GM23338 (cell line): ENCODE measurements at regions not wholly inside any gene's neighbourhood (a gene's known extent, or its start where the extent isn't known, plus 50 kb on each side); places are given as distances from the start of the nearest gene placed in this dataset.
A peak's percentile ranks its signal among the peaks of the same experiment; 100 is the strongest.
"Not testable (repeated sequence)": the region's sequence is repeated elsewhere in the genome, so short reads cannot be mapped to it uniquely, and the experiment has no call there.

ENCODE experiments used
- ATAC-seq: fragments of 200-7000 bp; cut with Tn5 transposase; 3 replicates; pipeline ENCODE4 v1.9.1; 2020
- DNase-seq: peaks from one replicate; pipeline ENCODE4 v3.0.0-alpha.2; 2015; ENCODE audit warnings: low spot score
- H2AFZ ChIP-seq: fragments of 200-600 bp; sonication (generic); 2 replicates; pipeline ENCODE4 v1.8.0; 2016; ENCODE audit warnings: antibody characterized with exemption, mild to moderate bottlenecking, moderate library complexity
- H3F3A ChIP-seq: fragments of 200-600 bp; sonication (generic); replicated peaks from 2 replicates; pipeline ENCODE4 v1.8.0; 2017; ENCODE audit warnings: antibody characterized with exemption, mixed run types, low read depth
- H3K27ac ChIP-seq: fragments of 200-600 bp; sonication (generic); 2 replicates; pipeline ENCODE4 v1.6.1; 2016; ENCODE audit warnings: low read depth
- H3K27me3 ChIP-seq: fragments of 200-600 bp; sonication (generic); 2 replicates; pipeline ENCODE4 v1.8.0; 2016; ENCODE audit warnings: mild to moderate bottlenecking, mixed run types, moderate library complexity; ENCODE audit not compliant: insufficient read depth
- H3K36me3 ChIP-seq: fragments of 200-600 bp; sonication (generic); 2 replicates; pipeline ENCODE4 v1.8.0; 2016; ENCODE audit warnings: mild to moderate bottlenecking; ENCODE audit not compliant: insufficient read depth
- H3K4me1 ChIP-seq: fragments of 200-600 bp; sonication (generic); 2 replicates; pipeline ENCODE4 v1.8.0; 2016; ENCODE audit warnings: mild to moderate bottlenecking, moderate library complexity; ENCODE audit not compliant: insufficient read depth
- H3K4me2 ChIP-seq: fragments of 200-600 bp; sonication (generic); 2 replicates; pipeline ENCODE4 v1.7.1; 2017; ENCODE audit warnings: mixed run types
- H3K4me3 ChIP-seq: fragments of 200-600 bp; sonication (generic); 2 replicates; pipeline ENCODE4 v1.6.1; 2016; ENCODE audit warnings: mixed run types
- H3K79me2 ChIP-seq: fragments of 200-600 bp; sonication (generic); replicated peaks from 2 replicates; pipeline ENCODE4 v1.8.0; 2017; ENCODE audit warnings: mild to moderate bottlenecking; ENCODE audit not compliant: insufficient read depth
- H3K9me2 ChIP-seq: fragments of 200-600 bp; sonication (generic); 2 replicates; pipeline ENCODE4 v1.8.0; 2017; ENCODE audit not compliant: insufficient read depth
- H4K20me1 ChIP-seq: fragments of 200-600 bp; sonication (generic); replicated peaks from 2 replicates; pipeline ENCODE4 v1.8.0; 2017; ENCODE audit warnings: mild to moderate bottlenecking; ENCODE audit not compliant: insufficient read depth
- H3K27ac Mint-ChIP-seq: 2 replicates; pipeline ENCODE4 v1.8.0; 2020; ENCODE audit warnings: inconsistent platforms, mild to moderate bottlenecking, moderate library complexity, mixed read lengths
- H3K27me3 Mint-ChIP-seq: 3 replicates; pipeline ENCODE4 v1.8.0; 2022; ENCODE audit warnings: low read depth, mild to moderate bottlenecking, moderate library complexity, mixed read lengths, inconsistent platforms; ENCODE audit not compliant: insufficient read depth, poor library complexity
- H3K36me3 Mint-ChIP-seq: 3 replicates; pipeline ENCODE4 v1.8.0; 2021; ENCODE audit warnings: low read depth, mild to moderate bottlenecking, inconsistent platforms, moderate library complexity, mixed read lengths
- H3K4me1 Mint-ChIP-seq: 3 replicates; pipeline ENCODE4 v1.8.0; 2020; ENCODE audit warnings: mild to moderate bottlenecking, inconsistent platforms, mixed read lengths
- H3K4me3 Mint-ChIP-seq: 3 replicates; pipeline ENCODE4 v1.8.0; 2021; ENCODE audit warnings: moderate library complexity, mild to moderate bottlenecking, inconsistent platforms, mixed read lengths
- H3K9me3 Mint-ChIP-seq: 3 replicates; pipeline ENCODE4 v1.8.0; 2020; ENCODE audit warnings: moderate library complexity, mild to moderate bottlenecking, inconsistent platforms, mixed read lengths
- CREB1 ChIP-seq: fragments of 250-450 bp; sonication (Bioruptor Pico); IDR thresholded peaks from 2 replicates; pipeline ENCODE4 v1.5.0; 2020; ENCODE audit warnings: low read depth, mild to moderate bottlenecking, moderate library complexity
- JUNB ChIP-seq: IDR thresholded peaks from one replicate; pipeline ENCODE4 v1.6.1; 2016; ENCODE audit warnings: antibody characterized with exemption; ENCODE audit not compliant: unreplicated experiment
- STAT1 ChIP-seq: IDR thresholded peaks from one replicate; pipeline ENCODE4 v1.6.1; 2016; ENCODE audit warnings: antibody characterized with exemption; ENCODE audit not compliant: unreplicated experiment
- TF ChIP-seq, protein P1 (sequence below), 2 experiments: fragments of 200-600 bp in 1 of 2; sonication (generic) in 1 of 2; conservative IDR thresholded peaks; 2 replicates each; pipeline versions ENCODE4 v1.5.1 to v1.6.1; 2016 to 2017; ENCODE audit warnings: antibody characterized with exemption in 2 of 2, low read depth in 2 of 2, mild to moderate bottlenecking in 2 of 2, moderate library complexity in 1 of 2

DNA sequence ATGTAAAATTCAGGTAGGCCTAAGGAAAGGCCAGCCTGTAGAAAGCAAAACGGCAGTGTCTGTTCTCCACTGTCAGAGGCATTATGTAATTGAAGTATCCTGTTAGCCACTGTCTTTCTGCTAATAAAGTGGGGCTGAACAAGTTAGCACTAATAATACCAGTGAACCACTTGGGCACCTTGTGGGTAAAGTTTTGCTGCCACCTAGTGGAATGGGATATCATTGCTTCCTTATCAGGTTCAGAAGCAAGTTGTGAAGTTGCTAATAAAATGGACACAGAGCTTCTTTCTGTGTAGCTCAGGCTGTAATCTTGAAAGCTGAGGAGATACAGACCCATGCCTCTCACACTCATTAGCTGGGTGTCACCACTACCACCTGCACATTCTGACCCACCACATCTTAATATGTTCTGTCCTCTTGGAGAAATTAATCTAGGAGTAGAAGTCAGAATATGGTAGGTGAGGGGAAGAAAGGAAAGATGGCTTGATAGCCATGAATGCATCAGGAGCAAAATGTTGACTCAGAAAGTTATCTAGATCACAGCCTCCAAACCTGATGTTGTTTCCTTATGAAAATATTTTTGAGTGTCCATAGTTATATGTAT is 175.1 kb downstream of the SEPTIN7 start:
- H4K20me1 ChIP-seq = no peaks in the 10 kb centered on the region
- H3K27ac ChIP-seq = no peak overlapping the region
- H3K79me2 ChIP-seq = no peaks in the 10 kb centered on the region
- no peak overlapping the region for H3K4me3 ChIP-seq
- Mint-ChIP-seq H3K27me3 (no peaks in the 10 kb centered on the region), H3K9me3 (peaks cover 11% of the 10 kb centered on the region), H3K4me3 (no peak overlapping the region), H3K27ac (no peak overlapping the region), H3K4me1 (peaks cover 21% of the 10 kb centered on the region; the same call in 2 of the 3 replicates), H3K36me3 (peaks cover 5% of the 10 kb centered on the region)
- H3K9me2 ChIP-seq = no peaks in the 10 kb centered on the region
- H3K4me2 ChIP-seq = no peak overlapping the region
- no peaks in the 10 kb centered on the region for H3K27me3 ChIP-seq
- no peaks in the 10 kb centered on the region for H3K36me3 ChIP-seq
- peak; percentile 86 for DNase-seq
- no peak overlapping the region for H2AFZ ChIP-seq
- peak; percentile 80 for ATAC-seq
- peaks cover 13% of the 10 kb centered on the region for H3K4me1 ChIP-seq
- TF ChIP-seq JUNB = no peak
- TF ChIP-seq CREB1 = no peak
- TF ChIP-seq, protein P1, sequence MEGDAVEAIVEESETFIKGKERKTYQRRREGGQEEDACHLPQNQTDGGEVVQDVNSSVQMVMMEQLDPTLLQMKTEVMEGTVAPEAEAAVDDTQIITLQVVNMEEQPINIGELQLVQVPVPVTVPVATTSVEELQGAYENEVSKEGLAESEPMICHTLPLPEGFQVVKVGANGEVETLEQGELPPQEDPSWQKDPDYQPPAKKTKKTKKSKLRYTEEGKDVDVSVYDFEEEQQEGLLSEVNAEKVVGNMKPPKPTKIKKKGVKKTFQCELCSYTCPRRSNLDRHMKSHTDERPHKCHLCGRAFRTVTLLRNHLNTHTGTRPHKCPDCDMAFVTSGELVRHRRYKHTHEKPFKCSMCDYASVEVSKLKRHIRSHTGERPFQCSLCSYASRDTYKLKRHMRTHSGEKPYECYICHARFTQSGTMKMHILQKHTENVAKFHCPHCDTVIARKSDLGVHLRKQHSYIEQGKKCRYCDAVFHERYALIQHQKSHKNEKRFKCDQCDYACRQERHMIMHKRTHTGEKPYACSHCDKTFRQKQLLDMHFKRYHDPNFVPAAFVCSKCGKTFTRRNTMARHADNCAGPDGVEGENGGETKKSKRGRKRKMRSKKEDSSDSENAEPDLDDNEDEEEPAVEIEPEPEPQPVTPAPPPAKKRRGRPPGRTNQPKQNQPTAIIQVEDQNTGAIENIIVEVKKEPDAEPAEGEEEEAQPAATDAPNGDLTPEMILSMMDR (conservative IDR thresholded peaks at IDR 0.05; ENCODE audit: low read depth in 2 of 2) = peak; percentile 81 to 93
- H3F3A ChIP-seq = no peaks in the 10 kb centered on the region

DNA sequence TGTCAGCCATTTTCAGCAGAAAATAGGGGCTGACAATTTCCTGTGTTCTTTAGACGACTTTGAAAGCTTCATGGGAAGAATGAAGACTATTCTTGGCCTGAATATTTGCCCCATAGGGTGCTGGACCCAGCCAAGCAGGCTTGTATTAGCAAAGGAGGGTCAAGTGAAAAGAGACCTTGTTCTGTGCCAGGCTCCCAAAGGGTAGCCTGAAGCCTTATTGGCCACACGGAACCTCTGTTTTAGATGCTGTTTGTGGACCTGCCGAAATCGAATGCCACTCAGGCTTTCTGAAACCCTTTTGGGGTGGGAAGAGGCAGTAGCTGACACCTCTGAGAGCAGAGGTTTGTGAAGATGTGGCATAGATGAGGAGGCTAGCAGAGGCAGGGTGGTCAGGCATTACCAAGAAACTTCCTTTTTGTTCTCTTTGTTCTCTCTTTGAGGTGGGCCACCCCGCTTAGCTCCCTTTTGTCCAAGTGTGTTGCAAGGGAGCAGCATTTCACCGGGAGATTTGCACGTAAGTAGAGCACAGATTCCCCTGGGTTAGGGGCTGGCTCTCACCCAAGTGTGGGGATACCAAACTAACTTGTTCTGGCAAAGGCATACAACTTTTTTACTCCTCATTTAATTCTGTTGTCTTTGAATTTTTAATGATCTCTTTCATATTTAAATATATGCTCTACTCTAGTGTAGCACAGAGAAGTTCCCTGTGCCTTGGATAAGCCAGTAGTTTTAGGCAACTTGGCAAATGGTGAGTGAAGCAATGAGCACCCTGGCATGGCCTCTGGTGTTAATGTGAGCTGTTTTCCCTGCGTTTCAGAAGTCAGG is 174.0 kb upstream of the EEPD1 start:
- not testable (repeated sequence) for H3K4me3 Mint-ChIP-seq, H3K9me3 Mint-ChIP-seq, H3K27ac ChIP-seq, H3F3A ChIP-seq, H3K27me3 ChIP-seq, H3K4me3 ChIP-seq, H3K79me2 ChIP-seq, H4K20me1 ChIP-seq, DNase-seq, H3K27me3 Mint-ChIP-seq, H3K27ac Mint-ChIP-seq, H3K36me3 Mint-ChIP-seq, H3K36me3 ChIP-seq, H3K9me2 ChIP-seq
- Histone ChIP-seq H2AFZ (peak overlapping the region; percentile 96), H3K4me2 (peak overlapping the region; percentile 42; the same call in 1 of the 2 replicates), H3K4me1 (peaks cover 13% of the 10 kb centered on the region)
- peak; percentile 66 for ATAC-seq
- H3K4me1 Mint-ChIP-seq = peaks cover 21% of the 10 kb centered on the region; the same call in 2 of the 3 replicates

DNA sequence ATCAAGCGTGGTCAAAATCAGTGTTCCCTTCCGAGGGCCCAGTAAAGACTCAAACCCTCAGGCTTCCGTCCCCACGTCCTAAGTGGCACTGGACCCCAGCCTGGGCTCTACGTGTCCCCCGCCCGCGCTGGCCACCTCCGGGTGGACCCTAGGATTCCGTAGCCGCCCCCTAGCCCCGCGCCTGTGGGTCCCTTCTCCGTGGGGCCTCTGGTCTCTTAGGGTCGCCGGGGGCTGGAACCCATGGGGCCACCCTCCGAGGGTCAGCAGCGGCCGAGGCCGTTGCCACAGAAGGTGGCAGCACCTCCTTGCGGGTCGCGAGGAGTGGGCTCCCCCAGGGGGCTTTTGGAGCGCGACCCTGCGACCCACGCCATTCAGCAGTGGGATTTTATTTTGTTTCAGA is 170.5 kb upstream of the EEPD1 start:
- Histone ChIP-seq H4K20me1 (no peaks in the 10 kb centered on the region), H3F3A (no peaks in the 10 kb centered on the region), H3K9me2 (no peaks in the 10 kb centered on the region), H3K79me2 (no peaks in the 10 kb centered on the region), H2AFZ (peak overlapping the region; percentile 76; the same call in 1 of the 2 replicates), H3K4me2 (no peak overlapping the region), H3K27me3 (no peaks in the 10 kb centered on the region), H3K27ac (no peak overlapping the region), H3K4me1 (peaks cover 13% of the 10 kb centered on the region), H3K4me3 (no peak overlapping the region), H3K36me3 (no peaks in the 10 kb centered on the region)
- Mint-ChIP-seq H3K9me3 (no peaks in the 10 kb centered on the region), H3K27me3 (peaks cover 4% of the 10 kb centered on the region), H3K27ac (no peak overlapping the region), H3K36me3 (no peaks in the 10 kb centered on the region), H3K4me1 (peaks cover 20% of the 10 kb centered on the region; the same call in 2 of the 3 replicates), H3K4me3 (no peak overlapping the region)
- no peak for ATAC-seq
- TF ChIP-seq, protein P1 (conservative IDR thresholded peaks at IDR 0.05; ENCODE audit: low read depth in 2 of 2) = peak in 1 of 2 experiments; percentile 31; a peak in 1 of 4 replicates
- no peak for TF ChIP-seq STAT1
- DNase-seq = no peak
